ENCODE measurements at regions not wholly inside any gene's neighbourhood (a gene's known extent, or its start where the extent isn't known, plus 50 kb on each side); places are given as distances from the start of the nearest gene placed in this dataset.

DNA sequence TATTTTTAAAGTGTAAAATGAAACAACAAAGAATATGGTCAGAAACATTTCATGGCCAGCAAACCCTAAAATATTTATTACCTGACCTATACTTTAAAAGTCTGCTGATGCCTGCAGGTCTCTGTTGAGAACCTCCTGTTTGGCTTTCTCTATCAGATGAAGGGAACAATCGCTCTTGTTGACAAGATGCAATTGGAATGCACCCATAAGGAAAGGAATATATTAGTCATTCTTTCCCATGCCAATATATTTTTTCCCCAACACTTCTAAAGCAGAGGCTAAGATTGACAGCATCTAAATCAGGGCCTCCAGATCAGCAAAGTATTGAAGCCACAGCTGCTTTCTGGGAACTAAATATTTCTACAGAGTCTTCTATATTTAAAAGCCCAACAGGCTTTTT, 897.8 kb downstream of the EPHA7 start:
- TF ChIP-seq, protein P1, sequence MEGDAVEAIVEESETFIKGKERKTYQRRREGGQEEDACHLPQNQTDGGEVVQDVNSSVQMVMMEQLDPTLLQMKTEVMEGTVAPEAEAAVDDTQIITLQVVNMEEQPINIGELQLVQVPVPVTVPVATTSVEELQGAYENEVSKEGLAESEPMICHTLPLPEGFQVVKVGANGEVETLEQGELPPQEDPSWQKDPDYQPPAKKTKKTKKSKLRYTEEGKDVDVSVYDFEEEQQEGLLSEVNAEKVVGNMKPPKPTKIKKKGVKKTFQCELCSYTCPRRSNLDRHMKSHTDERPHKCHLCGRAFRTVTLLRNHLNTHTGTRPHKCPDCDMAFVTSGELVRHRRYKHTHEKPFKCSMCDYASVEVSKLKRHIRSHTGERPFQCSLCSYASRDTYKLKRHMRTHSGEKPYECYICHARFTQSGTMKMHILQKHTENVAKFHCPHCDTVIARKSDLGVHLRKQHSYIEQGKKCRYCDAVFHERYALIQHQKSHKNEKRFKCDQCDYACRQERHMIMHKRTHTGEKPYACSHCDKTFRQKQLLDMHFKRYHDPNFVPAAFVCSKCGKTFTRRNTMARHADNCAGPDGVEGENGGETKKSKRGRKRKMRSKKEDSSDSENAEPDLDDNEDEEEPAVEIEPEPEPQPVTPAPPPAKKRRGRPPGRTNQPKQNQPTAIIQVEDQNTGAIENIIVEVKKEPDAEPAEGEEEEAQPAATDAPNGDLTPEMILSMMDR (conservative IDR thresholded peaks at IDR 0.05; ENCODE audit: low read depth, low read length), result no peak
- no peak for TF ChIP-seq EZH2 (IDR thresholded peaks at IDR 0.05; ENCODE audit: low read length, unreplicated experiment)

Measured in PC-3 (cell line).